ENCODE measurements at regions not wholly inside any gene's neighbourhood (a gene's known extent, or its start where the extent isn't known, plus 50 kb on each side); places are given as distances from the start of the nearest gene placed in this dataset.

GRCh38 chr7:28355635-28356319 is 56.5 kb upstream of the CREB5 start:
- CTCF ChIA-PET, result interaction anchor here (0.8 kb wide), 1 partner anchor 8 kb away, joined by 3 read pairs; no protein-coding TSS in a partner anchor
- no peak for TF ChIP-seq SUZ12 (IDR thresholded peaks at IDR 0.05)
- TF ChIP-seq, protein P1, sequence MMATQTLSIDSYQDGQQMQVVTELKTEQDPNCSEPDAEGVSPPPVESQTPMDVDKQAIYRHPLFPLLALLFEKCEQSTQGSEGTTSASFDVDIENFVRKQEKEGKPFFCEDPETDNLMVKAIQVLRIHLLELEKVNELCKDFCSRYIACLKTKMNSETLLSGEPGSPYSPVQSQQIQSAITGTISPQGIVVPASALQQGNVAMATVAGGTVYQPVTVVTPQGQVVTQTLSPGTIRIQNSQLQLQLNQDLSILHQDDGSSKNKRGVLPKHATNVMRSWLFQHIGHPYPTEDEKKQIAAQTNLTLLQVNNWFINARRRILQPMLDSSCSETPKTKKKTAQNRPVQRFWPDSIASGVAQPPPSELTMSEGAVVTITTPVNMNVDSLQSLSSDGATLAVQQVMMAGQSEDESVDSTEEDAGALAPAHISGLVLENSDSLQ (IDR thresholded peaks at IDR 0.05), result peak; percentile 80
- TF ChIP-seq FOXA1 (IDR thresholded peaks at IDR 0.05), result peak; percentile 44; the same call in 1 of the 2 replicates
- no peak for TF ChIP-seq L3MBTL2 (conservative IDR thresholded peaks at IDR 0.05)
- no peak for TF ChIP-seq BHLHE40 (IDR thresholded peaks at IDR 0.05; ENCODE audit: borderline replicate concordance)
- POLR2A ChIA-PET, result no interaction called here
- no peak for DNase-seq (ENCODE audit: extremely low spot score)

DNA sequence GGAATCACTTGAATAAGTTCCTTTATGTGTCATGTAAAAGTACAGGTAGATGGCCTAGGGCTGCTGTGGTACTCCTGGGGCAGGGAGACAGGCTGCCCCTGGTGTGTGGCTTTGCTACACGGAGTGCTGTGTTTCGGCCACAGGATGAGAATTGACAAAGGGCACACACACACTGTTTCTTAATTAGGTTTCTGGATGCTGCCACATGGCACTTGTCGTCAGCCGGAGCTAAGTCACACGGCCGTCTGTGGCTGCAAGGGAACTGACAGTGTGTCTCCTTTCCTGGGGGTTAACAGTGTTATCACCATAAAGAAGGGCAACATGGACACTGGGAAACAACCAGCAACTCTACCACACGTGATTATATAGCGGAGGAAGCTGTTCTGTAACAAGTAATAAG is 55.7 kb upstream of the CREB5 start:
- DNase-seq (ENCODE audit: extremely low spot score), result no peak
- TF ChIP-seq ZNF384 (IDR thresholded peaks at IDR 0.05) (no peak), SUZ12 (IDR thresholded peaks at IDR 0.05) (no peak), CTBP1 (IDR thresholded peaks at IDR 0.05; ENCODE audit: borderline replicate concordance) (no peak)
- ChIA-PET CTCF (interaction anchor here (0.6 to 0.8 kb wide), 2 partner anchors 9 to 20 kb away, joined by 3 to 5 read pairs; no protein-coding TSS in a partner anchor), POLR2A (no interaction called here)

DNA sequence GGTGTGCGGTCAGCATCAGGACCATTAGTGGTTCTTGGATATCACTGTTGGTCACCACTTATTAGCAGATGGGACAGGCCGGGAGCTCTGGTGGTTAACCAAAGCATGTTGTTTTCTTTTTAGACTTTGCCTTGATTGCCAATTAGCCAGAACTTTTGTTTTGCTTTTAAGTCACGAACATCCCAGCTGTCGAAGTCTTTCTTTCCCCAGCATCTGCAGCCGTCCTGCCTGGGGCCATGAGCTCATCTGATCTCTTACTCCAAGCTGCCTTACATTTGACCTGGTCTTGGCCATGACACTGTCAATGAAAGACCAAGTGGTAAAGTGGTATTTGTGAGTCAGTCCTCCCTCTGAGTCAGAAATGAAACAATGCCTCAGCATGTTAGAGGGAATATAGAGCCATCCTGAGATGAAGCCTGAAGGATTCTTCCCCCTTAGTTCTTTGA is 53.9 kb upstream of the CREB5 start:
- CTCF ChIA-PET, result no interaction called here
- no peak for TF ChIP-seq FOXA1 (IDR thresholded peaks at IDR 0.05)
- no peak for TF ChIP-seq ELF4 (IDR thresholded peaks at IDR 0.05)
- POLR2A ChIA-PET, result no interaction called here
- no peak for DNase-seq (ENCODE audit: extremely low spot score)

DNA sequence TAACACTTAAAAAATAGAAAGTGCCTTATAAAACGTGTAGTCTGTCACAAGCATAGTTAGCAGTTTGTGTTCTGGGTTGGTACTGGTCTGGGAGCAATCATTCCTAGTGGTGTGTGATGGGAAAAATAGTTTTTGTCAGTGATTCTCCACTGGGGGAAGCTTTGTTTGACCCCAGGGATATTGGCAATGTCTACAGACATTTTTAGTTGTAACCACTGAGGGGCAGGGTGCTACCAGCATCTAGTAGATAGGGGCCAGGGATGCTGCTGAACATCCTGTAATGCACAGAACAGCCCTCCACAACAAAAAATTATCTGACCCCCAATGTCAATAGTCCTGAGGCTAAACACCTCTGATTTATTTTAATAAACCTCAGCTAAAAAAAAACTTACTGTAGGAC is 51.6 kb upstream of the CREB5 start:
- no peak for TF ChIP-seq BHLHE40 (IDR thresholded peaks at IDR 0.05; ENCODE audit: borderline replicate concordance)
- no peak for TF ChIP-seq FOXK2 (IDR thresholded peaks at IDR 0.05)
- no peak for TF ChIP-seq SP1 (IDR thresholded peaks at IDR 0.05)
- TF ChIP-seq ARNT (IDR thresholded peaks at IDR 0.05), result no peak
- TF ChIP-seq L3MBTL2 (conservative IDR thresholded peaks at IDR 0.05), result no peak
- no peak for TF ChIP-seq FOXA1 (IDR thresholded peaks at IDR 0.05)
- TF ChIP-seq ZNF384 (IDR thresholded peaks at IDR 0.05), result no peak
- TF ChIP-seq LEF1 (IDR thresholded peaks at IDR 0.05; ENCODE audit: borderline replicate concordance), result no peak
- TF ChIP-seq CTBP1 (IDR thresholded peaks at IDR 0.05; ENCODE audit: borderline replicate concordance), result no peak
- no peak for TF ChIP-seq HDGF (IDR thresholded peaks at IDR 0.05; ENCODE audit: borderline replicate concordance)
- TF ChIP-seq, protein P1 (IDR thresholded peaks at IDR 0.05), result no peak
- ChIA-PET CTCF (interaction anchor here (0.6 to 1.2 kb wide), 5 partner anchors 9 to 563 kb away, joined by 3 to 5 read pairs (median 3); no protein-coding TSS in a partner anchor), POLR2A (no interaction called here)
- no peak for DNase-seq (ENCODE audit: extremely low spot score)

GRCh38 chr7:28361551-28361950 is 50.8 kb upstream of the CREB5 start:
- no peak for DNase-seq (ENCODE audit: extremely low spot score)
- TF ChIP-seq FOXA1 (IDR thresholded peaks at IDR 0.05), result no peak
- TF ChIP-seq FOXM1 (IDR thresholded peaks at IDR 0.05; ENCODE audit: borderline replicate concordance), result no peak
- ChIA-PET CTCF (interaction anchor here (0.7 kb wide), 1 partner anchor 318 kb away, joined by 4 read pairs; no protein-coding TSS in a partner anchor), POLR2A (no interaction called here)

DNA sequence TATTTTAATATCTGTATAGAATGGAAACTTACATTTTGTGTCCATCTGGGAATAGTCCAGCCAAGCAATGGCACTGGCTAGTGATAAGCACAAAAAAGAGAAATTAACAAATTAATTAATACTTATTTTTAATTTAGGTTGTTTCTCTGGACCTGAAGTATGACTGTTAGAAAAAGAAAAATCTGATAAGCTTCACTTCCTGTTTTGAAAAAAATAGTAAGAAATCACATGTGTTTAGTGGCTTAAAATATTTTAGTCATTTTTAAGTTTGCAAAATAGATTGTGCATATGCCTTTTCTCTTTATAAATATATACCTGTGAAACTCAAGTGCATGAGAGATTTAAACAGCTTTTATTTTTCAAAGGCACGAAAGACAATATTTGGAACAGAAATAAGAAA is 50.1 kb upstream of the CREB5 start:
- ChIA-PET CTCF (interaction anchor here (0.7 kb wide), 1 partner anchor 564 kb away, joined by 3 read pairs; no protein-coding TSS in a partner anchor), POLR2A (no interaction called here)
- TF ChIP-seq CTBP1 (IDR thresholded peaks at IDR 0.05; ENCODE audit: borderline replicate concordance), result no peak
- no peak for TF ChIP-seq SUZ12 (IDR thresholded peaks at IDR 0.05)
- no peak for TF ChIP-seq HDGF (IDR thresholded peaks at IDR 0.05; ENCODE audit: borderline replicate concordance)
- no peak for TF ChIP-seq FOXM1 (IDR thresholded peaks at IDR 0.05; ENCODE audit: borderline replicate concordance)
- TF ChIP-seq, protein P1 (IDR thresholded peaks at IDR 0.05), result no peak
- TF ChIP-seq TARDBP (IDR thresholded peaks at IDR 0.05), result no peak
- TF ChIP-seq NFRKB (IDR thresholded peaks at IDR 0.05), result no peak
- no peak for TF ChIP-seq BHLHE40 (IDR thresholded peaks at IDR 0.05; ENCODE audit: borderline replicate concordance)
- no peak for TF ChIP-seq LEF1 (IDR thresholded peaks at IDR 0.05; ENCODE audit: borderline replicate concordance)
- TF ChIP-seq ARNT (IDR thresholded peaks at IDR 0.05), result no peak
- TF ChIP-seq FOXA1 (IDR thresholded peaks at IDR 0.05), result no peak
- no peak for TF ChIP-seq L3MBTL2 (conservative IDR thresholded peaks at IDR 0.05)
- no peak for TF ChIP-seq FOXK2 (IDR thresholded peaks at IDR 0.05)
- TF ChIP-seq ZNF384 (IDR thresholded peaks at IDR 0.05), result no peak
- no peak for TF ChIP-seq ELF4 (IDR thresholded peaks at IDR 0.05)
- DNase-seq (ENCODE audit: extremely low spot score), result no peak
